ENCODE measurements at regions not wholly inside any gene's neighbourhood (a gene's known extent, or its start where the extent isn't known, plus 50 kb on each side); places are given as distances from the start of the nearest gene placed in this dataset.

DNA sequence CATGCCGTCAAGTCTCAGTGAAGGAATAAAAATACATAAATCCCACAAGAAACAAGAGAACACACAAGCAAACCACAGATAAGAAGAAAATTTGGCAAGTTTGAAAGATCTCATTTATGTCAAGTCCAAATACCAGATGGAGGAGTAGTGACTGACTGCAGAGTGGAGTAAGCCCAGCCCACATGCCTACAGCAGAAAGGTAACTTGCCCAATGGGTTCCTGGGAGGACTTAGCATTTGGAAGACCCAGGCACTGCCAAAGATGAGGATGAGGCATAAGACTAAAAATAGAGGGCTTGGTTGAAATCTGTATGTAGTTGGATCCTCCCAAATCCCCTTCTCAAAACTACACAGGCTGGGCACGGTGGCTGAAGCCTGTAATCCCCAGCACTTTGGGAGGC lies 70.8 kb downstream of the ZNF648 start:
- DNase-seq (ENCODE audit: low read depth in 1 of 2, low spot score in 1 of 2): no peak
- TF ChIP-seq, protein P1, sequence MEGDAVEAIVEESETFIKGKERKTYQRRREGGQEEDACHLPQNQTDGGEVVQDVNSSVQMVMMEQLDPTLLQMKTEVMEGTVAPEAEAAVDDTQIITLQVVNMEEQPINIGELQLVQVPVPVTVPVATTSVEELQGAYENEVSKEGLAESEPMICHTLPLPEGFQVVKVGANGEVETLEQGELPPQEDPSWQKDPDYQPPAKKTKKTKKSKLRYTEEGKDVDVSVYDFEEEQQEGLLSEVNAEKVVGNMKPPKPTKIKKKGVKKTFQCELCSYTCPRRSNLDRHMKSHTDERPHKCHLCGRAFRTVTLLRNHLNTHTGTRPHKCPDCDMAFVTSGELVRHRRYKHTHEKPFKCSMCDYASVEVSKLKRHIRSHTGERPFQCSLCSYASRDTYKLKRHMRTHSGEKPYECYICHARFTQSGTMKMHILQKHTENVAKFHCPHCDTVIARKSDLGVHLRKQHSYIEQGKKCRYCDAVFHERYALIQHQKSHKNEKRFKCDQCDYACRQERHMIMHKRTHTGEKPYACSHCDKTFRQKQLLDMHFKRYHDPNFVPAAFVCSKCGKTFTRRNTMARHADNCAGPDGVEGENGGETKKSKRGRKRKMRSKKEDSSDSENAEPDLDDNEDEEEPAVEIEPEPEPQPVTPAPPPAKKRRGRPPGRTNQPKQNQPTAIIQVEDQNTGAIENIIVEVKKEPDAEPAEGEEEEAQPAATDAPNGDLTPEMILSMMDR (IDR thresholded peaks at IDR 0.05; ENCODE audit: low read depth, low read length): no peak
- Histone ChIP-seq H3K9me3 (ENCODE audit: low read depth) (no peaks in the 10 kb centered on the region), H3K4me1 (ENCODE audit: low read depth) (no peaks in the 10 kb centered on the region), H3K4me3 (no peak overlapping the region), H3K27ac (no peak overlapping the region), H3K36me3 (no peaks in the 10 kb centered on the region), H3K27me3 (no peaks in the 10 kb centered on the region)

DNA sequence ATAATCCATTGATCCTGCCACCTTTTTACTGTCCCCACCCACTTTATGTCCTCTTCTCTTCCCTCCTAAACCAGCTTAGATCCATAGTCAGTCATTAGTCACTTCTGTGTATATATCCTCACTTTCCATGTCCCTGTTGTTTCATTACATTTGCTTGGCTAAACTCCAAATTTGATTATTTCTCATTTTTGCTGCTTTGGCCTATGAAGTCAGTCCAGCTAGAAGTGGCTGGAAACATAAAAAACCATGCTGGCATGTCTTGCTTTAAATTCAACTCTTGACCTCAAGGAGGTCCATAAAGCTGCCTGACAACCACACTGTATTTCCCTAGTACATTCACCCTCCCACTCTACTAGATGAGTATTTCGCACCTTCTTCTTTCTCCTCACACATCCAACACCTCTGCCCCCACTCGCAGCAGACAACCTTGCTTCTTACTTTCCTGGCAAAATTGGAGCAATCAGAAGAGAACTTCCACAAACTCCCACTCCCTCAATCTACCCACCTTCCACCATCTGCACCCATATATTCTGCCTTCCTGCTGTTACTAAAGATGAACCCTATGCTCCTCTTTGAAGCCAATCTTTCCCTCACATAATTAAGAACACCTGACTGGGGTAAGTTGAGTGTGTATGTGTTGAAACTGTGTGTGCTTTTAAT lies 72.1 kb downstream of the ZNF648 start:
- peaks cover 5% of the 10 kb centered on the region for H3K27me3 ChIP-seq
- H3K4me3 ChIP-seq: no peak overlapping the region
- H3K9me3 ChIP-seq (ENCODE audit: low read depth): no peaks in the 10 kb centered on the region
- H3K27ac ChIP-seq: no peak overlapping the region
- no peak for DNase-seq (ENCODE audit: low read depth in 1 of 2, low spot score in 1 of 2)
- no peaks in the 10 kb centered on the region for H3K36me3 ChIP-seq
- TF ChIP-seq, protein P1 (IDR thresholded peaks at IDR 0.05; ENCODE audit: low read depth, low read length): no peak
- H3K4me1 ChIP-seq (ENCODE audit: low read depth): no peaks in the 10 kb centered on the region

DNA sequence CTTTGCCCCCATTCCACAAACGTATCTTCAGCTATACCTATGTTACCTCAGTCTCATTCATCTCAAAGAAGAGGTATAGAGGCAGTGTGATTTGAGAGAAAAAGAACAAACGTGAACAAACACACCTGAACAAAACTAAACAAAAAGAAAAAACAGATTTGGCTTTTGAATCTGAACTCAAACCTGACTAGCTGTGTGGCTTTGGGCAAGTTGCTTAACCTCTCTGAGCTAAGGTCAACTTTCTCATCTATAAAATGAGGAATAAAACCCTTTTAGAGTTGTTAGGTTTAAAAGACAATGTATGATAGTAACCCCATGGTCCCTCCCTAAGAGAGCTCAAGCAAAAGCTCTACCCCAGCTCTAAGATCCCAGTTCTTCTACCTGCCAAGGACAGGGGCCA lies 73.5 kb downstream of the ZNF648 start:
- Histone ChIP-seq H3K36me3 (no peaks in the 10 kb centered on the region), H3K27me3 (peaks cover 5% of the 10 kb centered on the region), H3K27ac (no peak overlapping the region), H3K4me3 (no peak overlapping the region), H3K4me1 (ENCODE audit: low read depth) (no peaks in the 10 kb centered on the region), H3K9me3 (ENCODE audit: low read depth) (no peaks in the 10 kb centered on the region)
- no peak for DNase-seq (ENCODE audit: low read depth in 1 of 2, low spot score in 1 of 2)
- TF ChIP-seq, protein P1 (IDR thresholded peaks at IDR 0.05; ENCODE audit: low read depth, low read length): no peak

DNA sequence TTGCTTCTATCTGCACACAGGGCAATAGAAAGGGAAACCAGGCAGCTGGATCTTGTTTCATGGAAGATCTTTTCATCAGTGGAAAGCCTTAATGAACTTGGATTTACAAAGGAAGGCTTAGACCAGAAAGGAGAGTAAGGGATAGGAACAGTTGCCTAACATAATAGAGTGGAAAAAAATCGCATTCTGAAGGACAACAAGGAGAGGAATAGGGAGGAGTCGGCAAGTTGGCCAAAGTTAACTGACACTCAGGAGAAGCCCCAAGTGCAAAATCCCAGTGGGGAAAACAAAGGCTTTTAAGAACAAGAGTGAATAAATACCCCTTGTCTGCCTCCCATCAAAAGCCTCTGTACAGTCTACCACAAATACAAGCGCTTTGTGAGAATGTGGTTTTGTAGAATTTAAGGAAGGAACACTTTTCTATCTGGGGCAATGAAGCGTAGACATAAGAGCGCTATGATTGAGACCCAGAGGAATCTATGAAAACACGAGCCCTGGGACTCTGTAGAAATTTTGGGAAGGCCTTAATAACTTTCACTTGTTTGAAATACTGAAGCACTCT lies 74.1 kb downstream of the ZNF648 start:
- H3K36me3 ChIP-seq: no peaks in the 10 kb centered on the region
- H3K27me3 ChIP-seq: peaks cover 5% of the 10 kb centered on the region
- TF ChIP-seq, protein P1 (IDR thresholded peaks at IDR 0.05; ENCODE audit: low read depth, low read length): no peak
- H3K27ac ChIP-seq: no peak overlapping the region
- no peak overlapping the region for H3K4me3 ChIP-seq
- no peaks in the 10 kb centered on the region for H3K9me3 ChIP-seq (ENCODE audit: low read depth)
- DNase-seq (ENCODE audit: low read depth in 1 of 2, low spot score in 1 of 2): no peak
- no peaks in the 10 kb centered on the region for H3K4me1 ChIP-seq (ENCODE audit: low read depth)

DNA sequence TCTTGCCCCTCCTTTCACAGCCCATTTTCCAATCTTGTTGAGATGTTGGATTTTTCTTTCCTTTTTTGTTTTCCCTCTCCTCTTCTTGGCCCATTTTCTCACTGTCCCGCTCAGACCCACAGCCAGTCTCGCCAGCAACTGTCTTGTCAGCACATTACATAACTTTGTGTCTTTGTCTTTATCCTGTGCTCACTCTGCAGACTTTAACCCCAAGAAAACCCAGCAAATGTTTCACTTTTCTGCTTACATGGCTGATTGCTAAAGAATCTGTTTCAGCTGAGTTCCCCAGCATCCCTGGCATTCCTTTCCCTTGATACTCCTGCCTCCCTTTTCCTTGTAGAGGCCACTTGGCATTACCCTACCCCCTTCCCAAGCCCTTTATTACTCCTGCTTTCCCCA lies 74.6 kb downstream of the ZNF648 start:
- no peak overlapping the region for H3K4me3 ChIP-seq
- H3K36me3 ChIP-seq: no peaks in the 10 kb centered on the region
- no peaks in the 10 kb centered on the region for H3K9me3 ChIP-seq (ENCODE audit: low read depth)
- H3K27me3 ChIP-seq: peaks cover 5% of the 10 kb centered on the region
- TF ChIP-seq, protein P1 (IDR thresholded peaks at IDR 0.05; ENCODE audit: low read depth, low read length): no peak
- H3K4me1 ChIP-seq (ENCODE audit: low read depth): no peaks in the 10 kb centered on the region
- H3K27ac ChIP-seq: no peak overlapping the region
- no peak for DNase-seq (ENCODE audit: low read depth in 1 of 2, low spot score in 1 of 2)
